OCI-LY7 (cell line): ENCODE measurements at regions not wholly inside any gene's neighbourhood (a gene's known extent, or its start where the extent isn't known, plus 50 kb on each side); places are given as distances from the start of the nearest gene placed in this dataset.

ENCODE experiments used
- EZH2phosphoT487 ChIP-seq: fragments of 200-600 bp; sonication (generic); IDR thresholded peaks from 2 replicates; pipeline ENCODE4 v1.6.1; 2018; ENCODE audit warnings: low read depth, borderline replicate concordance, mild to moderate bottlenecking, mixed run types, antibody characterized with exemption, low read length, moderate library complexity, mixed read lengths
- TF ChIP-seq, protein P1 (sequence below): fragments of 200-600 bp; sonication (generic); conservative IDR thresholded peaks from 2 replicates; pipeline ENCODE4 v1.5.1; 2014; ENCODE audit warnings: mild to moderate bottlenecking, antibody characterized with exemption, low read length, moderate library complexity, mixed read lengths

DNA sequence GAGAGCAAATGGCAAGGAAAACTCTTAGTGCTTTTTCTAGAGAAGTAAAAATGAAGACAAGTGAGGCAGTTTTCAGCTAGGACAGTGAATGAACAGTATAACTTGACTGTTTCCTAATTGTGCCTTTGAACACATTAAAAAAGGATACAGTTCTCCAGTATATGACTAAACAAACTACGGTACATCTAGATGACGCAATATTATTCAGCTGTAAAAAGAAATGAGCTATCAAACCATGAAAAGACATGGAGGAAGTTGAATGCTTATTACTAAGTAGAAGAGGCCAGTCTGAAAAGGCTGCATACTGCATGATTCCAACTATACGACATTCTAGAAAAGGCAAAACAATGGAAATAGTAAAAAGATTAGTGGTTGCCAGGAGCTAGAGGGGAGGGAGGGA, 206.3 kb downstream of the SIPA1L2 start:
- TF ChIP-seq, protein P1, sequence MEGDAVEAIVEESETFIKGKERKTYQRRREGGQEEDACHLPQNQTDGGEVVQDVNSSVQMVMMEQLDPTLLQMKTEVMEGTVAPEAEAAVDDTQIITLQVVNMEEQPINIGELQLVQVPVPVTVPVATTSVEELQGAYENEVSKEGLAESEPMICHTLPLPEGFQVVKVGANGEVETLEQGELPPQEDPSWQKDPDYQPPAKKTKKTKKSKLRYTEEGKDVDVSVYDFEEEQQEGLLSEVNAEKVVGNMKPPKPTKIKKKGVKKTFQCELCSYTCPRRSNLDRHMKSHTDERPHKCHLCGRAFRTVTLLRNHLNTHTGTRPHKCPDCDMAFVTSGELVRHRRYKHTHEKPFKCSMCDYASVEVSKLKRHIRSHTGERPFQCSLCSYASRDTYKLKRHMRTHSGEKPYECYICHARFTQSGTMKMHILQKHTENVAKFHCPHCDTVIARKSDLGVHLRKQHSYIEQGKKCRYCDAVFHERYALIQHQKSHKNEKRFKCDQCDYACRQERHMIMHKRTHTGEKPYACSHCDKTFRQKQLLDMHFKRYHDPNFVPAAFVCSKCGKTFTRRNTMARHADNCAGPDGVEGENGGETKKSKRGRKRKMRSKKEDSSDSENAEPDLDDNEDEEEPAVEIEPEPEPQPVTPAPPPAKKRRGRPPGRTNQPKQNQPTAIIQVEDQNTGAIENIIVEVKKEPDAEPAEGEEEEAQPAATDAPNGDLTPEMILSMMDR = no peak
- no peak for TF ChIP-seq EZH2phosphoT487
